T-helper 17 cell (primary cell): ENCODE measurements at regions not wholly inside any gene's neighbourhood (a gene's known extent, or its start where the extent isn't known, plus 50 kb on each side); places are given as distances from the start of the nearest gene placed in this dataset.

Experiments
- ATAC-seq: fragments of 150-1000 bp; cut with Tn5 transposase; 2 replicates; pipeline ENCODE4 v1.10.0; 2021; ENCODE audit warnings: mild to moderate bottlenecking, moderate library complexity
- DNase-seq, 3 donors: peaks; one replicate each; pipeline versions ENCODE4 v3.0.0 to v3.0.0-alpha.2; 2020 to 2021
- H3K9me3 ChIP-seq: one replicate; pipeline ENCODE4 v1.7.0; 2013; ENCODE audit warnings: low read length, mild to moderate bottlenecking; ENCODE audit not compliant: control insufficient read depth, poor library complexity, severe bottlenecking
- H3K27ac Mint-ChIP-seq: one replicate; pipeline ENCODE4 v1.8.0; 2022; ENCODE audit warnings: mild to moderate bottlenecking, moderate library complexity, mixed read lengths
- H3K27me3 Mint-ChIP-seq: one replicate; pipeline ENCODE4 v1.8.0; 2022; ENCODE audit warnings: mixed read lengths
- H3K36me3 Mint-ChIP-seq: one replicate; pipeline ENCODE4 v1.8.0; 2022; ENCODE audit warnings: low read depth, mixed read lengths
- H3K4me1 Mint-ChIP-seq: one replicate; pipeline ENCODE4 v1.8.0; 2022; ENCODE audit warnings: mild to moderate bottlenecking, mixed read lengths
- H3K4me3 Mint-ChIP-seq: one replicate; pipeline ENCODE4 v1.8.0; 2022; ENCODE audit warnings: mild to moderate bottlenecking, moderate library complexity, mixed read lengths

GRCh38 chr2:144213797-144214196 lies 306.1 kb downstream of the ZEB2 start:
- DNase-seq: no peak
- no peaks in the 10 kb centered on the region for H3K9me3 ChIP-seq
- peak overlapping the region; percentile 75 for H3K27ac Mint-ChIP-seq
- H3K27me3 Mint-ChIP-seq: no peaks in the 10 kb centered on the region
- no peak for ATAC-seq
- H3K4me3 Mint-ChIP-seq: peak overlapping the region; percentile 45
- H3K36me3 Mint-ChIP-seq: no peaks in the 10 kb centered on the region
- peaks cover 16% of the 10 kb centered on the region for H3K4me1 Mint-ChIP-seq

- H3K36me3 Mint-ChIP-seq: no peaks in the 10 kb centered on the region
- no peak overlapping the region for H3K4me3 Mint-ChIP-seq
- ATAC-seq: no peak
- H3K27me3 Mint-ChIP-seq: no peaks in the 10 kb centered on the region
- DNase-seq: no peak
- H3K27ac Mint-ChIP-seq: no peak overlapping the region
- peaks cover 16% of the 10 kb centered on the region for H3K4me1 Mint-ChIP-seq
- H3K9me3 ChIP-seq: no peaks in the 10 kb centered on the region
These were observed 308.1 kb downstream of the ZEB2 start for GRCh38 chr2:144211826-144212225.

- Mint-ChIP-seq H3K36me3 (no peaks in the 10 kb centered on the region), H3K27ac (no peak overlapping the region), H3K27me3 (no peaks in the 10 kb centered on the region), H3K4me3 (no peak overlapping the region), H3K4me1 (peaks cover 15% of the 10 kb centered on the region)
- ATAC-seq: no peak
- no peak for DNase-seq
- H3K9me3 ChIP-seq: no peaks in the 10 kb centered on the region
These were observed 308.9 kb downstream of the ZEB2 start for GRCh38 chr2:144211065-144211464.

GRCh38 chr2:144210076-144210475 lies 309.8 kb downstream of the ZEB2 start:
- Mint-ChIP-seq H3K4me1 (peaks cover 10% of the 10 kb centered on the region), H3K27me3 (no peaks in the 10 kb centered on the region), H3K36me3 (no peaks in the 10 kb centered on the region), H3K27ac (no peak overlapping the region), H3K4me3 (no peak overlapping the region)
- DNase-seq (no peak), ATAC-seq (no peak)
- no peaks in the 10 kb centered on the region for H3K9me3 ChIP-seq

- ATAC-seq (no peak), DNase-seq (no peak)
- Mint-ChIP-seq H3K4me3 (no peak overlapping the region), H3K36me3 (no peaks in the 10 kb centered on the region), H3K27me3 (no peaks in the 10 kb centered on the region), H3K4me1 (peaks cover 9% of the 10 kb centered on the region), H3K27ac (no peak overlapping the region)
- no peaks in the 10 kb centered on the region for H3K9me3 ChIP-seq
These were observed 311.0 kb downstream of the ZEB2 start for GRCh38 chr2:144208924-144209323.

- ATAC-seq (no peak), DNase-seq (no peak)
- Mint-ChIP-seq H3K27ac (no peak overlapping the region), H3K27me3 (no peaks in the 10 kb centered on the region), H3K4me1 (peaks cover 10% of the 10 kb centered on the region), H3K36me3 (no peaks in the 10 kb centered on the region), H3K4me3 (no peak overlapping the region)
- H3K9me3 ChIP-seq: no peaks in the 10 kb centered on the region
These were observed 313.9 kb downstream of the ZEB2 start for GRCh38 chr2:144206019-144206418.

- peak overlapping the region; percentile 12 for H3K27ac Mint-ChIP-seq
- ATAC-seq (no peak), DNase-seq (no peak)
- no peaks in the 10 kb centered on the region for H3K36me3 Mint-ChIP-seq
- H3K9me3 ChIP-seq: no peaks in the 10 kb centered on the region
- H3K27me3 Mint-ChIP-seq: no peaks in the 10 kb centered on the region
- no peak overlapping the region for H3K4me3 Mint-ChIP-seq
- H3K4me1 Mint-ChIP-seq: peaks cover 12% of the 10 kb centered on the region
These were observed 318.0 kb downstream of the ZEB2 start for GRCh38 chr2:144201868-144202468.

- Mint-ChIP-seq H3K27ac (no peak overlapping the region), H3K27me3 (no peaks in the 10 kb centered on the region), H3K4me1 (peaks cover 14% of the 10 kb centered on the region), H3K4me3 (no peak overlapping the region), H3K36me3 (no peaks in the 10 kb centered on the region)
- ATAC-seq: no peak
- no peaks in the 10 kb centered on the region for H3K9me3 ChIP-seq
- DNase-seq: no peak
These were observed 318.8 kb downstream of the ZEB2 start for GRCh38 chr2:144201126-144201525.

GRCh38 chr2:144198116-144198515 lies 321.8 kb downstream of the ZEB2 start:
- H3K9me3 ChIP-seq: no peaks in the 10 kb centered on the region
- ATAC-seq (no peak), DNase-seq (no peak)
- peaks cover 15% of the 10 kb centered on the region for H3K4me1 Mint-ChIP-seq
- H3K27me3 Mint-ChIP-seq: no peaks in the 10 kb centered on the region
- H3K36me3 Mint-ChIP-seq: peaks cover 2% of the 10 kb centered on the region
- no peak overlapping the region for H3K27ac Mint-ChIP-seq
- H3K4me3 Mint-ChIP-seq: no peak overlapping the region

GRCh38 chr2:144194326-144195071 lies 325.4 kb downstream of the ZEB2 start:
- Mint-ChIP-seq H3K4me1 (peaks cover 5% of the 10 kb centered on the region), H3K36me3 (peaks cover 2% of the 10 kb centered on the region), H3K4me3 (no peak overlapping the region), H3K27ac (no peak overlapping the region), H3K27me3 (no peaks in the 10 kb centered on the region)
- H3K9me3 ChIP-seq: no peaks in the 10 kb centered on the region
- ATAC-seq (no peak), DNase-seq (no peak)

- Mint-ChIP-seq H3K27ac (no peak overlapping the region), H3K4me1 (peaks cover 8% of the 10 kb centered on the region), H3K36me3 (peaks cover 2% of the 10 kb centered on the region), H3K4me3 (no peak overlapping the region), H3K27me3 (no peaks in the 10 kb centered on the region)
- ATAC-seq (no peak), DNase-seq (no peak)
- H3K9me3 ChIP-seq: no peaks in the 10 kb centered on the region
These were observed 328.9 kb downstream of the ZEB2 start for GRCh38 chr2:144190908-144191605.

- DNase-seq (peak; percentile 40 to 59 (median 44)), ATAC-seq (peak; percentile 100)
- H3K27ac Mint-ChIP-seq: peak overlapping the region; percentile 86
- H3K4me1 Mint-ChIP-seq: peaks cover 14% of the 10 kb centered on the region
- no peaks in the 10 kb centered on the region for H3K9me3 ChIP-seq
- no peaks in the 10 kb centered on the region for H3K27me3 Mint-ChIP-seq
- peak overlapping the region; percentile 42 for H3K4me3 Mint-ChIP-seq
- H3K36me3 Mint-ChIP-seq: no peaks in the 10 kb centered on the region
These were observed 336.2 kb downstream of the ZEB2 start for GRCh38 chr2:144183727-144184126.

GRCh38 chr2:144181001-144181400 lies 338.9 kb downstream of the ZEB2 start:
- no peak for DNase-seq
- no peak overlapping the region for H3K4me3 Mint-ChIP-seq
- no peak overlapping the region for H3K27ac Mint-ChIP-seq
- no peaks in the 10 kb centered on the region for H3K36me3 Mint-ChIP-seq
- ATAC-seq: no peak
- peaks cover 8% of the 10 kb centered on the region for H3K4me1 Mint-ChIP-seq
- H3K27me3 Mint-ChIP-seq: no peaks in the 10 kb centered on the region
- H3K9me3 ChIP-seq: no peaks in the 10 kb centered on the region
